Neutrophil (primary cell): ENCODE measurements at regions not wholly inside any gene's neighbourhood (a gene's known extent, or its start where the extent isn't known, plus 50 kb on each side); places are given as distances from the start of the nearest gene placed in this dataset.
"Not testable (repeated sequence)": the region's sequence is repeated elsewhere in the genome, so short reads cannot be mapped to it uniquely, and the experiment has no call there.

Source experiments
- H3K27ac ChIP-seq: fragments of 200-600 bp; sonication (generic); 2 replicates; pipeline ENCODE4 v1.5.1; 2016; ENCODE audit warnings: mild to moderate bottlenecking, moderate library complexity
- H3K27me3 ChIP-seq: fragments of 200-600 bp; sonication (generic); 2 replicates; pipeline ENCODE4 v1.6.0; 2016; ENCODE audit warnings: mild to moderate bottlenecking
- H3K36me3 ChIP-seq: fragments of 200-600 bp; sonication (generic); 2 replicates; pipeline ENCODE4 v1.5.1; 2017
- H3K4me1 ChIP-seq, 2 experiments: fragments of 200-600 bp in 1 of 2; sonication (generic) in 1 of 2; 1 replicate in 1 of 2; 2 replicates in 1 of 2; pipeline versions ENCODE4 v1.5.1 to v1.6.1; 2013 to 2016; ENCODE audit warnings: low read depth in 1 of 2, low read length in 1 of 2, mild to moderate bottlenecking in 1 of 2, moderate library complexity in 1 of 2; ENCODE audit not compliant: control insufficient read depth in 1 of 2, insufficient read depth in 1 of 2
- H3K4me3 ChIP-seq, 2 experiments: fragments of 200-600 bp in 1 of 2; sonication (generic) in 1 of 2; 1 replicate in 1 of 2; 2 replicates in 1 of 2; pipeline ENCODE4 v1.5.1; 2013 to 2016; ENCODE audit warnings: low read depth in 1 of 2, low read length in 1 of 2, mild to moderate bottlenecking in 1 of 2, moderate library complexity in 1 of 2
- H3K9me3 ChIP-seq: fragments of 200-600 bp; sonication (generic); 2 replicates; pipeline ENCODE4 v1.5.1; 2016
- TF ChIP-seq, protein P1 (sequence below): fragments of 200-600 bp; sonication (generic); IDR thresholded peaks from 2 replicates; pipeline ENCODE4 v1.5.1; 2016; ENCODE audit warnings: antibody characterized with exemption

DNA sequence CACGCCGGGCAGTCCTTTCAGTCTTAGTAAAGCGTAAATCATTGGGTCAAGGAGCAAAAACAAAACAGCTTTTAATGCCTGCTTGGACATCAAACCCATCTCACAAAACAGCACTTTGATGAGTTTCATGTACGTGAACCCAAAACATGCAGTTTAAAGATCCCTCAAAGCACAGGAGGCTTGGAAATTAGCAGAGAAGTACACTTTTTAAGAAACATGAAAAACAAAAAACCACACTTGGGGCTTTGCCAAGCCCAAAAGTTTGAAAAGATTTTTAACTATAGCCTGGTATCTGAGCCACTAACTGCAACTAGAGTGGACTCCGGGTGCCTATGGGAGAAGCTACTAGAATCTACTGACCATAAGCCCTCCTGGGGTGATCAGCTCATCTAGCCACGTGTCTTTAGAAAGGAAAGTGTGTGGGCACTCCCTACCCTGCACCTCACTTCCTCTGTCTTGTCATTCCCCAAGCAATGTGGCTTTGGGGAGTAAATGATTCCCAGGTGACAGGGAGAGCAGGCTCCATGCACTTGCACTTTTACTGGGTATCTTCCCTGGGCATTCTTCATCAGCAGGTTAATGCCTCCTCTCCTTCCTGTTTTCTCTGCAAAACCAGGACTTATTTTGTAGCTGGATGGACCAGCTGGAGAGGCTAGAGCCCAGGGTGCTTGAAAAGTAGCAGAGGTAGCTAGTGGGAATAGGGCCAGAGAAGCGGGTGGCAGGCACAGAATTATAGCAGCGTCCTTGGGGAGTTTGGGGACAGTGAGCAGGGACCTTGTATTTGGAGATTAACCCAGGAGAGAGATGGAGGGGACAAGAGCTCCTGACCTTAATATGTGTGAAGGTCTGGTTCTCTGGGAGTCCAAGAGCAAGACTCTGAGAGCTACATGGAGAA is 339.3 kb downstream of the BCL11B start:
- no peaks in the 10 kb centered on the region for H3K4me1 ChIP-seq

DNA sequence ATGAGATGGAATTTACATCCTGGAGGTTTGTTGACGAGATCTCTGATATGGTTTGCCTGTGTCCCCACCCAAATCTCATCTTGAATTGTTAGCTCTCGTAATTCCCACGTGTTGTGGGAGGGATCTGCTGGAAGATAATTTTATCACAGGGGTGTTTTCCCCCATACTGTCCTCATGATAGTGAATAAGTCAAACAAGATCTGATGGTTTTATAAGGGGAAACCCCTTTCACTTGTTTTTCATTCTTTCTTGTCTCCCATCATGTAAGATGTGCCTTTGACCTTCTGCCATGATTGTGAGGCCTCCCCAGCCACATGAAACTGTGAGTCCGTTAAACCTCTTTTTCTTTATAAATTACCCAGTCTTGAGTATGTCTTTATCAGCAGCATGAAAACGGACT is 337.4 kb downstream of the BCL11B start:
- H3K27me3 ChIP-seq, H3K4me3 ChIP-seq, H3K9me3 ChIP-seq, H3K36me3 ChIP-seq, H3K27ac ChIP-seq, H3K4me1 ChIP-seq: not testable (repeated sequence)

More for the DNA sequence above, 339.3 kb downstream of the BCL11B start:
- Histone ChIP-seq H3K9me3 (no peaks in the 10 kb centered on the region), H3K27me3 (no peaks in the 10 kb centered on the region), H3K4me3 (no peak overlapping the region), H3K36me3 (no peaks in the 10 kb centered on the region), H3K27ac (no peak overlapping the region)
- TF ChIP-seq, protein P1, sequence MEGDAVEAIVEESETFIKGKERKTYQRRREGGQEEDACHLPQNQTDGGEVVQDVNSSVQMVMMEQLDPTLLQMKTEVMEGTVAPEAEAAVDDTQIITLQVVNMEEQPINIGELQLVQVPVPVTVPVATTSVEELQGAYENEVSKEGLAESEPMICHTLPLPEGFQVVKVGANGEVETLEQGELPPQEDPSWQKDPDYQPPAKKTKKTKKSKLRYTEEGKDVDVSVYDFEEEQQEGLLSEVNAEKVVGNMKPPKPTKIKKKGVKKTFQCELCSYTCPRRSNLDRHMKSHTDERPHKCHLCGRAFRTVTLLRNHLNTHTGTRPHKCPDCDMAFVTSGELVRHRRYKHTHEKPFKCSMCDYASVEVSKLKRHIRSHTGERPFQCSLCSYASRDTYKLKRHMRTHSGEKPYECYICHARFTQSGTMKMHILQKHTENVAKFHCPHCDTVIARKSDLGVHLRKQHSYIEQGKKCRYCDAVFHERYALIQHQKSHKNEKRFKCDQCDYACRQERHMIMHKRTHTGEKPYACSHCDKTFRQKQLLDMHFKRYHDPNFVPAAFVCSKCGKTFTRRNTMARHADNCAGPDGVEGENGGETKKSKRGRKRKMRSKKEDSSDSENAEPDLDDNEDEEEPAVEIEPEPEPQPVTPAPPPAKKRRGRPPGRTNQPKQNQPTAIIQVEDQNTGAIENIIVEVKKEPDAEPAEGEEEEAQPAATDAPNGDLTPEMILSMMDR, result no peak

DNA sequence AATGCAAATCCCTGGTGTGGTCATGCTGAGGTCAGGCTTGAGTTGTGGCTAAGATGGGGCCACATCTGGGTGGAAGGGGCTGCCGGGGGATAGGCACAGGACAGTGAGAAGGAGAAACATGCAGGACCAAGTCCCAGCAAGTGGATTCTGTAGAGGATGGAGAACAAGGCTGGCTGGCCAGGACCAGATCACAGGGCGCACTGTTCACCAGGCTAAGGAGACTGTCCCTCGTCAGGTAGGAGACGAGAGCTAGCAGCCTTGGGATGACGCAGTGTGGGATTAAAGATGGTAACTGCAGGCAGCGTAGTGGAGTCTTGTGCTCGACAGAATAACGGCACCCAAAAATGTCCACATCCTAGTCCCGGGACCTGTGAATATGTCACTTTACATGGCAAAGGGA is 336.1 kb downstream of the BCL11B start:
- H3K36me3 ChIP-seq, result no peaks in the 10 kb centered on the region
- H3K4me3 ChIP-seq, result no peak overlapping the region
- H3K27me3 ChIP-seq, result peaks cover 4% of the 10 kb centered on the region
- H3K9me3 ChIP-seq, result no peaks in the 10 kb centered on the region
- TF ChIP-seq, protein P1, result no peak
- H3K27ac ChIP-seq, result no peak overlapping the region
- H3K4me1 ChIP-seq, result no peaks in the 10 kb centered on the region

DNA sequence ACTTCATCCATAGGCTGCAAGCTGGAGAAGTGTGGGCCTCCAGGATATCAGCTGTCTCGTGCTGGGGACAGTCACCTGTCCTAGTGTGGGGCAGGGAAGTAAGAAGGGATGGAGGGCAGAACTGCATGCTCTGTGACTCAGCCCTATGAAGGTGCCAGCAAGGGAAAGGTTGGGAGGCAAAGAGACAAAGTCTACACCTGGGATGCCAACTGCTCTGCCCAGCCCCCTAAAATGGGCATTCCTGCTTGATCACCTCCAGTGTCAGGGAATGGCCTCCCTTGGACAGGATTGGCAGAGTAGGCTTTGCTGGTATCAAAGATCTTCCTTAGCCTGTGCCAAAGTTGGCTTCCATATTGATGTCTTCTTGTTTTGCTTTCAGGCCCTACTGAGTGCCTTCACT is 335.0 kb downstream of the BCL11B start:
- Histone ChIP-seq H3K27me3 (peaks cover 12% of the 10 kb centered on the region), H3K4me1 (no peaks in the 10 kb centered on the region), H3K27ac (no peak overlapping the region), H3K4me3 (no peak overlapping the region), H3K36me3 (no peaks in the 10 kb centered on the region), H3K9me3 (no peaks in the 10 kb centered on the region)
- TF ChIP-seq, protein P1, result no peak

DNA sequence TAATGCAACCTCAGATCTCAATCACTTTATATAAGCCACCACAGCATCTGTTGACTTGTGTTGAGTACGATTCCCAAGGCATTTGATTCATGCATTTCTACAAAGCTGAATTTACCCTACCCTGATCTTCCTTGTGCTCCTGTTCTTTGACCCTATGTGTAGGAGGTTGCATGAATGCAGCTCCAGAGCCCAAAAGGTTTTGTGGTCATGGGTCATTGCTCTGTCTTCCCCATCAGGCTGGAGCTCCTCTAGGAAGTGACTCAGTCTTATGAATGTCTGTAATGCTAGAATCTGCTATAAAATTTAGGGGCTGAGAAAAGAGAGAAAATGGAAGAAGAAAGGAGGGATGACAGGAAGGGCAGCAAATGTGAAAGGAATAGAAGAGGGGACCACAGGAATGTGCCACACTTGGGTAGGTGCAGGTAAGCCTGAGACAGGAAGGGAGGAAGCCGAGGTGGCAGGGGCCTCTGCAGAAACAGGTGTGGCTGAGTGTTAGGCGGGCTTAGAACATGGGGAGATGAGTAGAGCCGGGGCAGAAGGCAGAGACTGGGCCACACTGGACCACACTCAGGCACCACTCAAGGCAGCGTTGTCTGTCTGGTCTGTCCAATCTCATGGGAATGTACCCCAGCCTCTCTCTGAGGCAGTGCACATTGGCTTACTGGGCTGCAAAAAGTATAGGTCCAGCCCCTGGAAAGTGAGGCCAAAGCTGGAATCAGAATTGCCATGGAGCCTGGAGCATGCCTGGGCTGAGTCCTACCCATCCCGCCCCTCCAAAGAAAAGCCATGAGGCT is 334.1 kb downstream of the BCL11B start:
- Histone ChIP-seq H3K27me3 (peaks cover 16% of the 10 kb centered on the region), H3K4me3 (no peak overlapping the region), H3K4me1 (no peaks in the 10 kb centered on the region), H3K27ac (no peak overlapping the region), H3K9me3 (no peaks in the 10 kb centered on the region), H3K36me3 (no peaks in the 10 kb centered on the region)
- TF ChIP-seq, protein P1, result no peak
